ENCODE measurements at regions not wholly inside any gene's neighbourhood (a gene's known extent, or its start where the extent isn't known, plus 50 kb on each side); places are given as distances from the start of the nearest gene placed in this dataset.

DNA sequence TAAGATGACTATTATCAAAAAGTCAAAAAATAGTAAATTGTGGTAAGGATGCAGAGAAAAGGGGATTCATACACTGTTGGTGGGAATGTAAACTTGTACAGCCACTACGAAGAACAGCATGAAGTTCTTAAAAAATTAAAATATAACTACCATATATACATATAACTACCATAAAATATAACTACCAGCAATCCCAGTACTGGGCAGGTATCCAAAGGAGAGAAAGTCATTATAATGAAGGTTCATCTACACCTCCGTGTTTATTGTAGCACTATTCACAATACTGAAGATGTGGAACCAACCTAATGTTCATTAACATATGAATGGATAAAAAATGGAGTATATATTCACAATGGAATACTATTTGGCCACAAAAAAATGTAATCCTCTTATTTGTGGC lies 360.9 kb upstream of the CT83 start:
- H3K4me1 Mint-ChIP-seq (ENCODE audit: unreplicated experiment), result no peaks in the 10 kb centered on the region
- H3K9me3 Mint-ChIP-seq (ENCODE audit: unreplicated experiment), result no peaks in the 10 kb centered on the region
- H3K27ac Mint-ChIP-seq (ENCODE audit: unreplicated experiment), result no peak overlapping the region
- TF ChIP-seq CTCF (IDR thresholded peaks at IDR 0.05), result no peak
- H3K36me3 Mint-ChIP-seq (ENCODE audit: unreplicated experiment), result no peaks in the 10 kb centered on the region
- no peak overlapping the region for H3K4me3 Mint-ChIP-seq (ENCODE audit: unreplicated experiment)
- no peaks in the 10 kb centered on the region for H3K27me3 Mint-ChIP-seq (ENCODE audit: unreplicated experiment)
- DNase-seq (ENCODE audit: extremely low spot score, unreplicated experiment), result no peak

- Mint-ChIP-seq H3K4me1 (ENCODE audit: unreplicated experiment) (peaks cover under 1% of the 10 kb centered on the region), H3K36me3 (ENCODE audit: unreplicated experiment) (no peaks in the 10 kb centered on the region), H3K4me3 (ENCODE audit: unreplicated experiment) (no peak overlapping the region), H3K27ac (ENCODE audit: unreplicated experiment) (no peak overlapping the region), H3K27me3 (ENCODE audit: unreplicated experiment) (no peaks in the 10 kb centered on the region), H3K9me3 (ENCODE audit: unreplicated experiment) (peaks cover 4% of the 10 kb centered on the region)
- no peak for TF ChIP-seq CTCF (IDR thresholded peaks at IDR 0.05)
- DNase-seq (ENCODE audit: extremely low spot score, unreplicated experiment), result no peak
These were observed 343.6 kb upstream of the CT83 start for GRCh38 chrX:116806288-116806802.

- Mint-ChIP-seq H3K4me1 (ENCODE audit: unreplicated experiment) (no peaks in the 10 kb centered on the region), H3K9me3 (ENCODE audit: unreplicated experiment) (peaks cover 2% of the 10 kb centered on the region), H3K27ac (ENCODE audit: unreplicated experiment) (no peak overlapping the region), H3K27me3 (ENCODE audit: unreplicated experiment) (no peaks in the 10 kb centered on the region), H3K36me3 (ENCODE audit: unreplicated experiment) (no peaks in the 10 kb centered on the region), H3K4me3 (ENCODE audit: unreplicated experiment) (no peak overlapping the region)
- TF ChIP-seq CTCF (IDR thresholded peaks at IDR 0.05), result no peak
- no peak for DNase-seq (ENCODE audit: extremely low spot score, unreplicated experiment)
These were observed 339.2 kb upstream of the CT83 start for GRCh38 chrX:116801943-116802342.

DNA sequence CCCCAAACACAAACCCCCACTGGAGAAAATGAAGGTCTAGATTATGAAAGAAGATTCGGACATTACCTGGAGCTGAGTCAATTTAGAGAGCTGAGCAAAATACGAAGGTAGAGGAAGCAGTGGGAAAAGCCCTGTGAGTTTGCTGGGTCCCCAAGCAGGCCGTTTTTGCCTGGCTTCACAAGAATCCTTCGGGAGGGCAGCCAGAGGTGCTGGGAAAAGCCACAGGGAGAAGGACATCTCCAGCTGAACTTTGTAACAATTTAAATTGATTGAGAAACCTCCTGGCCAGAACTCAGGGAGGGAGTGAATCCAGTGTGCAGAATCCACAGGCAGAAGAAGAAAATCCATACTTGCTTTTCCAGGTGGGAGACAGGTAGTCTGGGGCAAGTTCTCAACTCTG lies 319.1 kb upstream of the CT83 start:
- Mint-ChIP-seq H3K4me3 (ENCODE audit: unreplicated experiment) (no peak overlapping the region), H3K27ac (ENCODE audit: unreplicated experiment) (no peak overlapping the region), H3K4me1 (ENCODE audit: unreplicated experiment) (no peaks in the 10 kb centered on the region), H3K27me3 (ENCODE audit: unreplicated experiment) (no peaks in the 10 kb centered on the region), H3K9me3 (ENCODE audit: unreplicated experiment) (peaks cover 42% of the 10 kb centered on the region), H3K36me3 (ENCODE audit: unreplicated experiment) (no peaks in the 10 kb centered on the region)
- no peak for TF ChIP-seq CTCF (IDR thresholded peaks at IDR 0.05)
- DNase-seq (ENCODE audit: extremely low spot score, unreplicated experiment), result no peak

DNA sequence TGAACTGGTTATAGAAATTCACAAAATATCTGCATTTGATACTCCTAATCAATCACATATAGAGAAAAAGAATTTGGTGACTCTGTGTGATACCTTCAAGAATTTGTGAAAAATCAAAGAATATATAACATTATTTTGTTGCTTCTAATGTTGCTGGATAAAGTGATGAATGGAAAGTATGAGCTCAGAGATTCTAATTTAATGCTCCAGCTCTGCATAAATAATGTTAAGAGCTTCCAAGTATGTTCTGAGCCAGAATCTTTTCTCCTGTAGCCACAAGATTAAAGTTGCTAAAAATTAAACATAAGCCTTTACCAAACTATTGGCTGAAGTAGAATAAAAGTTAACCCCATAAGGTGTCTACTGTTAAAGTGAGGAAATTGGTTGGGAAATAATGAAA lies 294.7 kb upstream of the CT83 start:
- H3K4me3 Mint-ChIP-seq (ENCODE audit: unreplicated experiment), result no peak overlapping the region
- H3K27me3 Mint-ChIP-seq (ENCODE audit: unreplicated experiment), result no peaks in the 10 kb centered on the region
- TF ChIP-seq CTCF (IDR thresholded peaks at IDR 0.05), result no peak
- no peaks in the 10 kb centered on the region for H3K4me1 Mint-ChIP-seq (ENCODE audit: unreplicated experiment)
- H3K9me3 Mint-ChIP-seq (ENCODE audit: unreplicated experiment), result peaks cover 8% of the 10 kb centered on the region
- DNase-seq (ENCODE audit: extremely low spot score, unreplicated experiment), result no peak
- H3K27ac Mint-ChIP-seq (ENCODE audit: unreplicated experiment), result no peak overlapping the region
- no peaks in the 10 kb centered on the region for H3K36me3 Mint-ChIP-seq (ENCODE audit: unreplicated experiment)
